ENCODE measurements at regions not wholly inside any gene's neighbourhood (a gene's known extent, or its start where the extent isn't known, plus 50 kb on each side); places are given as distances from the start of the nearest gene placed in this dataset.

GRCh38 chr9:113753398-113754119 is 122.5 kb upstream of the ZNF618 start:
- no peak for DNase-seq (ENCODE audit: low read depth)
- no peak overlapping the region for H3K4me3 ChIP-seq (ENCODE audit: low read depth, low read length)
- TF ChIP-seq CTCF (IDR thresholded peaks at IDR 0.05; ENCODE audit: insufficient read depth, low read depth, low read length) = no peak

GRCh38 chr9:113754739-113755138 is 121.4 kb upstream of the ZNF618 start:
- TF ChIP-seq CTCF (IDR thresholded peaks at IDR 0.05; ENCODE audit: insufficient read depth, low read depth, low read length) = no peak
- no peak for DNase-seq (ENCODE audit: low read depth)
- H3K4me3 ChIP-seq (ENCODE audit: low read depth, low read length) = no peak overlapping the region

GRCh38 chr9:113755433-113755832 is 120.7 kb upstream of the ZNF618 start:
- TF ChIP-seq CTCF (IDR thresholded peaks at IDR 0.05; ENCODE audit: insufficient read depth, low read depth, low read length) = no peak
- no peak for DNase-seq (ENCODE audit: low read depth)
- H3K4me3 ChIP-seq (ENCODE audit: low read depth, low read length) = no peak overlapping the region

GRCh38 chr9:113756476-113757192 is 119.5 kb upstream of the ZNF618 start:
- no peak overlapping the region for H3K4me3 ChIP-seq (ENCODE audit: low read depth, low read length)
- no peak for DNase-seq (ENCODE audit: low read depth)
- no peak for TF ChIP-seq CTCF (IDR thresholded peaks at IDR 0.05; ENCODE audit: insufficient read depth, low read depth, low read length)

GRCh38 chr9:113763429-113763828 is 112.7 kb upstream of the ZNF618 start:
- DNase-seq (ENCODE audit: low read depth) = no peak
- H3K4me3 ChIP-seq (ENCODE audit: low read depth, low read length) = no peak overlapping the region
- TF ChIP-seq CTCF (IDR thresholded peaks at IDR 0.05; ENCODE audit: insufficient read depth, low read depth, low read length) = no peak

- no peak for DNase-seq (ENCODE audit: low read depth)
- no peak for TF ChIP-seq CTCF (IDR thresholded peaks at IDR 0.05; ENCODE audit: insufficient read depth, low read depth, low read length)
These were observed 111.5 kb upstream of the ZNF618 start for GRCh38 chr9:113764572-113764971.

More at GRCh38 chr9:113764572-113764971, 111.5 kb upstream of the ZNF618 start:
- no peak overlapping the region for H3K4me3 ChIP-seq (ENCODE audit: low read depth, low read length)

All from fibroblast of villous mesenchyme (primary cell).